GM12865 (cell line): ENCODE measurements at regions not wholly inside any gene's neighbourhood (a gene's known extent, or its start where the extent isn't known, plus 50 kb on each side); places are given as distances from the start of the nearest gene placed in this dataset.

Experiments
- DNase-seq: peaks from one replicate; pipeline ENCODE4 v3.0.0; 2010; ENCODE audit warnings: low read depth
- H3K4me3 ChIP-seq: 2 replicates; pipeline ENCODE4 v1.5.1; 2011; ENCODE audit warnings: mild to moderate bottlenecking, low read depth, low read length, control low read depth
- TF ChIP-seq, protein P1 (sequence below): IDR thresholded peaks from 2 replicates; pipeline ENCODE4 v1.5.1; 2011; ENCODE audit warnings: low read length, control low read depth, low read depth, inconsistent platforms; ENCODE audit not compliant: insufficient read depth; ENCODE audit errors: missing control alignments

GRCh38 chr1:189681252-189681919 lies 796.3 kb downstream of the BRINP3 start:
- TF ChIP-seq, protein P1, sequence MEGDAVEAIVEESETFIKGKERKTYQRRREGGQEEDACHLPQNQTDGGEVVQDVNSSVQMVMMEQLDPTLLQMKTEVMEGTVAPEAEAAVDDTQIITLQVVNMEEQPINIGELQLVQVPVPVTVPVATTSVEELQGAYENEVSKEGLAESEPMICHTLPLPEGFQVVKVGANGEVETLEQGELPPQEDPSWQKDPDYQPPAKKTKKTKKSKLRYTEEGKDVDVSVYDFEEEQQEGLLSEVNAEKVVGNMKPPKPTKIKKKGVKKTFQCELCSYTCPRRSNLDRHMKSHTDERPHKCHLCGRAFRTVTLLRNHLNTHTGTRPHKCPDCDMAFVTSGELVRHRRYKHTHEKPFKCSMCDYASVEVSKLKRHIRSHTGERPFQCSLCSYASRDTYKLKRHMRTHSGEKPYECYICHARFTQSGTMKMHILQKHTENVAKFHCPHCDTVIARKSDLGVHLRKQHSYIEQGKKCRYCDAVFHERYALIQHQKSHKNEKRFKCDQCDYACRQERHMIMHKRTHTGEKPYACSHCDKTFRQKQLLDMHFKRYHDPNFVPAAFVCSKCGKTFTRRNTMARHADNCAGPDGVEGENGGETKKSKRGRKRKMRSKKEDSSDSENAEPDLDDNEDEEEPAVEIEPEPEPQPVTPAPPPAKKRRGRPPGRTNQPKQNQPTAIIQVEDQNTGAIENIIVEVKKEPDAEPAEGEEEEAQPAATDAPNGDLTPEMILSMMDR = no peak
- DNase-seq = no peak
- no peak overlapping the region for H3K4me3 ChIP-seq

GRCh38 chr1:189682591-189682990 lies 795.1 kb downstream of the BRINP3 start:
- TF ChIP-seq, protein P1 = no peak
- H3K4me3 ChIP-seq = no peak overlapping the region
- no peak for DNase-seq

GRCh38 chr1:189686288-189686687 lies 791.4 kb downstream of the BRINP3 start:
- DNase-seq = no peak
- H3K4me3 ChIP-seq = no peak overlapping the region
- TF ChIP-seq, protein P1 = no peak

DNA sequence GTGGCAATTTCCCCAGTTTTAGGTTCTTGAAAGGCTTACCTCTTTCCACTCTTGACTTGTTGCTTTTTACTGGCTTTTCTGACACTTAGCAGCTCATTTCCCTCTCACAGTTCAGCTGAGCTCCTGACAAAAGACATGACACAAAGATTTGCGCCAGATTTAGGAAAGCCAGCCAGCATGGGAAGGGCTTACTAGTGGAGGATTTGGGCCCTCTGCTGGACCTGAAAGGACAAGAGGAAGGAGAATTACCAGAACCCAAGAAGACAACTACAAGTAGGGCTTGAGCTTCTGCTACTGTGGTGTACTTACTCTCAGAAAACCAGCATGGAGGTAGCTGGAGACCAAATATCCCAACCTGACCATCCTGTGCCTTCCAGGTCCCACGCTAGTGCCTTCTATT lies 784.5 kb downstream of the BRINP3 start:
- DNase-seq = no peak
- TF ChIP-seq, protein P1 = no peak
- no peak overlapping the region for H3K4me3 ChIP-seq

DNA sequence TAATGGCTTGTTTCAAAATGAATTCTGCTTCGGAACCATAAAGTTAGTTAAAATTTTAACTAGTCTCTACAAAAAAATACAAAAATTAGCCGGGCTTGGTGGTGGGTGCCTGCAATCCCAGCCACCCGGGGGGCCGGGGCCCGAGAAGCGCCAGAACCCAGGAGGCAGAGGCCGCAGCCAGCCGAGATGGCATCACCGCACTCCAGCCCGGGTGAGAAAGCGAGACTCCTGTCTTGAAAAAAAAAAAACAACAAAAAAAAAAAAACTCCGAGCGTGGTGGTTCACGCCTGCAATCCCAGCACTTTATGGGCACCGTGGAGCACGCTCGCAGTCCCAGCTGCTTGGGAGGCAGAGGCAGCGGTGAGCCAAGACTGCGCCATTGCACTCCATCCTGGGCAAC lies 781.4 kb downstream of the BRINP3 start:
- no peak overlapping the region for H3K4me3 ChIP-seq
- TF ChIP-seq, protein P1 = no peak
- DNase-seq = no peak

- TF ChIP-seq, protein P1 = no peak
- no peak overlapping the region for H3K4me3 ChIP-seq
- no peak for DNase-seq
These were observed 780.6 kb downstream of the BRINP3 start for GRCh38 chr1:189697113-189697512.

DNA sequence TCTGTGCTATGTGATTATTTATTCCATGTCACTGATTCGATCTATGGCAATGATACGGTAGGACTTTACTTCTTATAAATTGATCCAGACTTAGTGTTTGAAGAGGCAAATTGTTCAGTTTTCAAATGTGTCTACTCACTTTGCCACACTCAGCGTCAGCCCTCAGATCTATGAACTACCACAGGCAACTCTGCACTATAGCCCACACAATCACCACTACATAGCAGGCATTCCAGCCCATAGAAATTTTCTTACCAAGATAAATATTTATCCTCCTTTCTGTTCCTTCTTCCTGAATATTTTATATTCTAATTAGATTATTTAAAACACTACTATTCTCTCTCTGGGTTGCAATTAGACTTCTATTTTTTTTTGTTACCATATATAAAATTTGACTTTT lies 776.1 kb downstream of the BRINP3 start:
- no peak overlapping the region for H3K4me3 ChIP-seq
- TF ChIP-seq, protein P1 = no peak
- DNase-seq = no peak
